ENCODE measurements at regions not wholly inside any gene's neighbourhood (a gene's known extent, or its start where the extent isn't known, plus 50 kb on each side); places are given as distances from the start of the nearest gene placed in this dataset.

DNA sequence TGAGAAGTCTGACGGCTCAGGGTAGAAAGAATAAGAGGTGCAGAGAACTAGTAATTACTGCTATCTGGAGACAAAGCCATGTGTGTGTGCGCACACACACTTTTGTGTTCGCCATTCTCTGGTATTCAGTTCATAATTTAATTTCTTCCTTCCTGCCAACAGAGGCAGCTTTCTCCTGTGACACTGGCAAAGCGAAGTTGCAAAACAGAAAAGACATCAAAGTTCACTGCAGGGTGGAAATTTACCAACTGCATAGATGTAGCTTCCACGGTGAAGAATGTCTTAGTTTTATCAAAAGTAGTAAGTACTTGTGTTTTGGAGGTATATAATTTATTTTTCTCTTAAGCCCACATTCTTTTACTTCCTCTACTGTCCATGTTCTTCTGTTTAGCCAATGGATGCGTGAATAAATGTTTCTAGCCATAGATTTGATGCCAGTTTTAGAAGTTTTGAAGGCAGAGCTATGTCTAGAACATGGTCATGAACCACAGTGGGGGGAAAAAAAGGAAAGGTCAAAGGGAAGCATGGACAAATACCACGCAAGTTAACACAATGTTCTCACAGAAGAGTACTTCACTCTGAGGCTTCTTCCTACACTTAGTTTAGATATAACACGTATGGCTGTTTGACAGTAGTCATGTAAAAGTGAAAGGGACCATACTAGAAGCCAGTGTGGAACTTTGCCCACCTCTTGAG, 536.5 kb upstream of the GRIA1 start:
- H2AFZ ChIP-seq (ENCODE audit: low read depth, low read length): no peak overlapping the region
- ATAC-seq (ENCODE audit: insufficient read depth, low read depth) (no peak), DNase-seq (no peak)
- H3K9ac ChIP-seq (ENCODE audit: low read depth, low read length): no peak overlapping the region
- no peak overlapping the region for H3K4me3 ChIP-seq (ENCODE audit: low read depth in 1 of 2, low read length in 2 of 2)
- TF ChIP-seq, protein P1, sequence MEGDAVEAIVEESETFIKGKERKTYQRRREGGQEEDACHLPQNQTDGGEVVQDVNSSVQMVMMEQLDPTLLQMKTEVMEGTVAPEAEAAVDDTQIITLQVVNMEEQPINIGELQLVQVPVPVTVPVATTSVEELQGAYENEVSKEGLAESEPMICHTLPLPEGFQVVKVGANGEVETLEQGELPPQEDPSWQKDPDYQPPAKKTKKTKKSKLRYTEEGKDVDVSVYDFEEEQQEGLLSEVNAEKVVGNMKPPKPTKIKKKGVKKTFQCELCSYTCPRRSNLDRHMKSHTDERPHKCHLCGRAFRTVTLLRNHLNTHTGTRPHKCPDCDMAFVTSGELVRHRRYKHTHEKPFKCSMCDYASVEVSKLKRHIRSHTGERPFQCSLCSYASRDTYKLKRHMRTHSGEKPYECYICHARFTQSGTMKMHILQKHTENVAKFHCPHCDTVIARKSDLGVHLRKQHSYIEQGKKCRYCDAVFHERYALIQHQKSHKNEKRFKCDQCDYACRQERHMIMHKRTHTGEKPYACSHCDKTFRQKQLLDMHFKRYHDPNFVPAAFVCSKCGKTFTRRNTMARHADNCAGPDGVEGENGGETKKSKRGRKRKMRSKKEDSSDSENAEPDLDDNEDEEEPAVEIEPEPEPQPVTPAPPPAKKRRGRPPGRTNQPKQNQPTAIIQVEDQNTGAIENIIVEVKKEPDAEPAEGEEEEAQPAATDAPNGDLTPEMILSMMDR (IDR thresholded peaks at IDR 0.05; ENCODE audit: borderline replicate concordance, extremely low read depth, low read length, poor library complexity, severe bottlenecking): no peak
- no peaks in the 10 kb centered on the region for H4K20me1 ChIP-seq (ENCODE audit: insufficient read depth, low read length)
- no peak overlapping the region for H3K4me2 ChIP-seq (ENCODE audit: insufficient read depth, low read length)
- H3K9me3 ChIP-seq (ENCODE audit: insufficient read depth, low read length, severe bottlenecking): no peaks in the 10 kb centered on the region
- no peak overlapping the region for H3K27ac ChIP-seq (ENCODE audit: low read length)
- no peaks in the 10 kb centered on the region for H3K4me1 ChIP-seq (ENCODE audit: insufficient read depth, low read length)
- H3K27me3 ChIP-seq (ENCODE audit: insufficient read depth, low read length, poor library complexity): no peaks in the 10 kb centered on the region
- H3K79me2 ChIP-seq (ENCODE audit: insufficient read depth, low read length): no peaks in the 10 kb centered on the region
- no peaks in the 10 kb centered on the region for H3K36me3 ChIP-seq (ENCODE audit: insufficient read depth, low read length)

DNA sequence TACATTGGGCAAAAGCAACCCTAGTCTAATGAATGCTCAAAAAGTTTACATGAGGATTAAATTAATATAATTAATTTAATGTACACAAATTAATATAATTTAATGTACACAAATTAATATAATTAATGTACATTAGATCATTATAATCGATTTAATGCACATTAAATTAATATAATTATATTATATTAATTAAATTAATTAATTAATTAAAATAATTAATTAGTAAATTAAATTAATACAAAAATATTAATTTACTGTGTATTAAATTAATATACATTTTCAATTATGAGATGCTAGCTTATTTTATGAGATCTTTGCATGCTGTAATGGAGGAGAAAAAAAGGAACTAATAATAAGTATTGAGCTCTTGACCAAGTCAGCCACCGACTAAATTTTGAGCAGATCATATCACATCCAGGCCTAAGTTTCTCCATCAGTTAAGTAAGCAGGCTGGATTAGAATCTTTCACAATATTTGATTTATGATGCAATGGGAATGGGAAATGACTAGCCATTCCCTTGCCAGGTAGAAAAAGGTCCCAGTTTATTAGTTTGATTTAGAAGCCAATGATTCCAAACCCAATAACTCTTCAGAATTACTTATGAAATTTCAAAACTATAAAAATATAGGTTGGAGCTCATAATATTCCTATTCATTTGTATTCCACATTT, 533.4 kb upstream of the GRIA1 start:
- Histone ChIP-seq H3K9me3 (ENCODE audit: insufficient read depth, low read length, severe bottlenecking) (no peaks in the 10 kb centered on the region), H3K4me2 (ENCODE audit: insufficient read depth, low read length) (no peak overlapping the region), H3K9ac (ENCODE audit: low read depth, low read length) (no peak overlapping the region), H3K27me3 (ENCODE audit: insufficient read depth, low read length, poor library complexity) (no peaks in the 10 kb centered on the region), H4K20me1 (ENCODE audit: insufficient read depth, low read length) (no peaks in the 10 kb centered on the region), H3K36me3 (ENCODE audit: insufficient read depth, low read length) (no peaks in the 10 kb centered on the region), H3K27ac (ENCODE audit: low read length) (no peak overlapping the region), H3K4me3 (ENCODE audit: low read depth in 1 of 2, low read length in 2 of 2) (no peak overlapping the region), H3K79me2 (ENCODE audit: insufficient read depth, low read length) (no peaks in the 10 kb centered on the region), H3K4me1 (ENCODE audit: insufficient read depth, low read length) (no peaks in the 10 kb centered on the region), H2AFZ (ENCODE audit: low read depth, low read length) (no peak overlapping the region)
- no peak for ATAC-seq (ENCODE audit: insufficient read depth, low read depth)
- DNase-seq: no peak
- TF ChIP-seq, protein P1 (IDR thresholded peaks at IDR 0.05; ENCODE audit: borderline replicate concordance, extremely low read depth, low read length, poor library complexity, severe bottlenecking): no peak
- TF ChIP-seq EZH2 (IDR thresholded peaks at IDR 0.05; ENCODE audit: borderline replicate concordance, low read depth, low read length, severe bottlenecking): no peak

DNA sequence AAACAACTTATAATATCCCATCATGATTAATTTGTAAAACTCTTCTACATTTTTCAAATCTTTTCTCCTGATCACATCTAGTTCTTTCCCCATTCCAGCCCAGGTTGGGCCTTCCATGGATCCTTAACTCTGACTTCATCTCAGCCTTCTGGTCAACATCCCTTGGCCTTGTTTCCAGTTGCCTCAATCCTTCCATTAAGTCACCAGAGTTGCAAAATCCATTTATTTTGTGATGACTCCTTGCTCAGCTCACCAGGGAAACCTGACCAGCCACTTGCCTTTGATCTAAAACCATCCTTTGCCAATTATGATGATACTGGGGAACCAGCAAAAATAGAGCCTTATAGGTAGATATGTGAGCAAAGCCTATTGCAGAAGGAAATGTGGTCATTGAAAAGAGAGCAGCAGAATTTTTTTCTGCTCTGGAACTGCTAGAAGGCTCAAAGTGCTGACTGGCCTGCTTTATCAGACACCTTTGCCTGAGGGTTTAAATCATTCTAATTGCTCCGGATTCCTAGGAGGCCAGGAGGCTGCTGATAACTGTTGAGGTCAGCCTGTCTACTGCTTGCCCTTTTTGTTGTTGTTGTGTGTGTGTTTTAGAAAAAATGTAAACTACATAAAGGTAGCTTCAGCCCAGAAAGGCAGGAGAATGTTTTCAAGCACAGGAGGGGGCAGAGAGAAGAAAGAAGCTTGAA, 512.2 kb upstream of the GRIA1 start:
- ATAC-seq (ENCODE audit: insufficient read depth, low read depth) (no peak), DNase-seq (no peak)
- Histone ChIP-seq H3K4me1 (ENCODE audit: insufficient read depth, low read length) (no peaks in the 10 kb centered on the region), H2AFZ (ENCODE audit: low read depth, low read length) (no peak overlapping the region), H3K9me3 (ENCODE audit: insufficient read depth, low read length, severe bottlenecking) (no peaks in the 10 kb centered on the region), H3K9ac (ENCODE audit: low read depth, low read length) (no peak overlapping the region), H4K20me1 (ENCODE audit: insufficient read depth, low read length) (no peaks in the 10 kb centered on the region), H3K4me3 (ENCODE audit: low read depth in 1 of 2, low read length in 2 of 2) (no peak overlapping the region), H3K79me2 (ENCODE audit: insufficient read depth, low read length) (no peaks in the 10 kb centered on the region), H3K27me3 (ENCODE audit: insufficient read depth, low read length, poor library complexity) (no peaks in the 10 kb centered on the region), H3K27ac (ENCODE audit: low read length) (no peak overlapping the region), H3K36me3 (ENCODE audit: insufficient read depth, low read length) (no peaks in the 10 kb centered on the region), H3K4me2 (ENCODE audit: insufficient read depth, low read length) (no peak overlapping the region)
- TF ChIP-seq, protein P1 (IDR thresholded peaks at IDR 0.05; ENCODE audit: borderline replicate concordance, extremely low read depth, low read length, poor library complexity, severe bottlenecking): no peak
- TF ChIP-seq EZH2 (IDR thresholded peaks at IDR 0.05; ENCODE audit: borderline replicate concordance, low read depth, low read length, severe bottlenecking): no peak

All from DND-41 (cell line).